ENCODE measurements at regions not wholly inside any gene's neighbourhood (a gene's known extent, or its start where the extent isn't known, plus 50 kb on each side); places are given as distances from the start of the nearest gene placed in this dataset.

DNA sequence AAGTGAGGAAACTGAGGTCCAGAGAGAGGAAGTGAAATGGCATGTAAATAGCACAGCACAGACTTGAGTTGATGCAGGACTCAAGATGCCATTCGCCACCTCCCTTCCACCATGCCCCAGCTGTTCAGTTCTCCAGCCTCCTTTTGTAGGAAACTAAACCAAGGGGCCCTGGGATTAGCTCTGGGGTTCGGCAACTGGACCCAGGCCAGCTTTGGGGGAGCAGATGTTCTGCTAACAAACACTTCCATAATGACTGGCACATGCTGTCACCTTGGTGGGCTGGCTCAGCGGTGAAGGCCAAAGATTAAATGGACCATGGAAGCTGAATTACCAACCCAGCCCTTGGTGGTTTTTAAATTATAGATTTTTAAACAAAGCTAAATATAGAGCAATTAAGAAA, 77.0 kb downstream of the IRX6 start:
- TF ChIP-seq POLR2AphosphoS5 (IDR thresholded peaks at IDR 0.05) (no peak), SMC3 (conservative IDR thresholded peaks at IDR 0.05; ENCODE audit: poor library complexity) (no peak), EP300 (conservative IDR thresholded peaks at IDR 0.05; ENCODE audit: poor library complexity, severe bottlenecking) (no peak), RAD21 (conservative IDR thresholded peaks at IDR 0.05) (no peak), TAF1 (IDR thresholded peaks at IDR 0.05; ENCODE audit: low read depth) (no peak), MXI1 (conservative IDR thresholded peaks at IDR 0.05; ENCODE audit: poor library complexity, severe bottlenecking) (no peak), EZH2 (IDR thresholded peaks at IDR 0.05; ENCODE audit: borderline replicate concordance, insufficient read depth, low read length, poor library complexity, severe bottlenecking) (no peak)
- TF ChIP-seq, protein P1, sequence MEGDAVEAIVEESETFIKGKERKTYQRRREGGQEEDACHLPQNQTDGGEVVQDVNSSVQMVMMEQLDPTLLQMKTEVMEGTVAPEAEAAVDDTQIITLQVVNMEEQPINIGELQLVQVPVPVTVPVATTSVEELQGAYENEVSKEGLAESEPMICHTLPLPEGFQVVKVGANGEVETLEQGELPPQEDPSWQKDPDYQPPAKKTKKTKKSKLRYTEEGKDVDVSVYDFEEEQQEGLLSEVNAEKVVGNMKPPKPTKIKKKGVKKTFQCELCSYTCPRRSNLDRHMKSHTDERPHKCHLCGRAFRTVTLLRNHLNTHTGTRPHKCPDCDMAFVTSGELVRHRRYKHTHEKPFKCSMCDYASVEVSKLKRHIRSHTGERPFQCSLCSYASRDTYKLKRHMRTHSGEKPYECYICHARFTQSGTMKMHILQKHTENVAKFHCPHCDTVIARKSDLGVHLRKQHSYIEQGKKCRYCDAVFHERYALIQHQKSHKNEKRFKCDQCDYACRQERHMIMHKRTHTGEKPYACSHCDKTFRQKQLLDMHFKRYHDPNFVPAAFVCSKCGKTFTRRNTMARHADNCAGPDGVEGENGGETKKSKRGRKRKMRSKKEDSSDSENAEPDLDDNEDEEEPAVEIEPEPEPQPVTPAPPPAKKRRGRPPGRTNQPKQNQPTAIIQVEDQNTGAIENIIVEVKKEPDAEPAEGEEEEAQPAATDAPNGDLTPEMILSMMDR (IDR thresholded peaks at IDR 0.05; ENCODE audit: poor library complexity, severe bottlenecking) = no peak
- TF ChIP-seq, protein P2, sequence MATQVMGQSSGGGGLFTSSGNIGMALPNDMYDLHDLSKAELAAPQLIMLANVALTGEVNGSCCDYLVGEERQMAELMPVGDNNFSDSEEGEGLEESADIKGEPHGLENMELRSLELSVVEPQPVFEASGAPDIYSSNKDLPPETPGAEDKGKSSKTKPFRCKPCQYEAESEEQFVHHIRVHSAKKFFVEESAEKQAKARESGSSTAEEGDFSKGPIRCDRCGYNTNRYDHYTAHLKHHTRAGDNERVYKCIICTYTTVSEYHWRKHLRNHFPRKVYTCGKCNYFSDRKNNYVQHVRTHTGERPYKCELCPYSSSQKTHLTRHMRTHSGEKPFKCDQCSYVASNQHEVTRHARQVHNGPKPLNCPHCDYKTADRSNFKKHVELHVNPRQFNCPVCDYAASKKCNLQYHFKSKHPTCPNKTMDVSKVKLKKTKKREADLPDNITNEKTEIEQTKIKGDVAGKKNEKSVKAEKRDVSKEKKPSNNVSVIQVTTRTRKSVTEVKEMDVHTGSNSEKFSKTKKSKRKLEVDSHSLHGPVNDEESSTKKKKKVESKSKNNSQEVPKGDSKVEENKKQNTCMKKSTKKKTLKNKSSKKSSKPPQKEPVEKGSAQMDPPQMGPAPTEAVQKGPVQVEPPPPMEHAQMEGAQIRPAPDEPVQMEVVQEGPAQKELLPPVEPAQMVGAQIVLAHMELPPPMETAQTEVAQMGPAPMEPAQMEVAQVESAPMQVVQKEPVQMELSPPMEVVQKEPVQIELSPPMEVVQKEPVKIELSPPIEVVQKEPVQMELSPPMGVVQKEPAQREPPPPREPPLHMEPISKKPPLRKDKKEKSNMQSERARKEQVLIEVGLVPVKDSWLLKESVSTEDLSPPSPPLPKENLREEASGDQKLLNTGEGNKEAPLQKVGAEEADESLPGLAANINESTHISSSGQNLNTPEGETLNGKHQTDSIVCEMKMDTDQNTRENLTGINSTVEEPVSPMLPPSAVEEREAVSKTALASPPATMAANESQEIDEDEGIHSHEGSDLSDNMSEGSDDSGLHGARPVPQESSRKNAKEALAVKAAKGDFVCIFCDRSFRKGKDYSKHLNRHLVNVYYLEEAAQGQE (IDR thresholded peaks at IDR 0.05; ENCODE audit: borderline replicate concordance) = no peak
- Histone ChIP-seq H3K9ac (ENCODE audit: low read length) (no peak overlapping the region), H3K4me3 (ENCODE audit: low read length) (no peak overlapping the region)

DNA sequence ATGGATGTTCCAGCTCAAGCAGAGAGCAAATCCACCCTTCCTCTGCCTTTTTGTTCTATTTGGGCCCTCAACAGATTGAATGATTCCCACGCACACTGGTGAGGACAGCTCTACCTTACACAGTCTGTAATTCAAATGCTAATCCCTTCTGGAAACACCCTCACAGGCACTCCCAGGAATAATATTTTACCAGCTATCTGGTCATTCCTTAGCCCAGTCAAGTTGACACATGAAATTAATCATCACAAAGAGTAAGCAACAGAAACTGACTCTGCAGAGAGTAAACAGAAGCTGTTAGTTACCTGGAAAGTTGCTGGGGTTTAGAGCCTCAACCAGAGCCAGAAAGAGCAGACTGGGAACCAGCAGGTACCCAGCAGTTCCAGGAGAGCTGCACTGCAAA, 75.5 kb upstream of the MMP2 start:
- Histone ChIP-seq H3K36me3 (ENCODE audit: insufficient read depth, low read length) (no peaks in the 10 kb centered on the region), H3K27ac (ENCODE audit: low read length) (no peak overlapping the region), H3K79me2 (replicated peaks; ENCODE audit: insufficient read depth, low read length) (no peaks in the 10 kb centered on the region), H2AFZ (ENCODE audit: low read depth, low read length) (no peak overlapping the region), H3K27me3 (ENCODE audit: insufficient read depth, low read depth, low read length) (no peaks in the 10 kb centered on the region), H3K9me2 (ENCODE audit: insufficient read depth, low read length) (no peaks in the 10 kb centered on the region), H3K4me2 (ENCODE audit: low read length) (no peak overlapping the region), H4K20me1 (ENCODE audit: insufficient read depth) (no peaks in the 10 kb centered on the region), H3K9ac (ENCODE audit: low read length) (no peak overlapping the region), H3K4me3 (ENCODE audit: low read length) (no peak overlapping the region), H3F3A (ENCODE audit: insufficient read depth, low read length, poor library complexity, severe bottlenecking) (no peaks in the 10 kb centered on the region), H3K9me3 (ENCODE audit: low read length) (no peaks in the 10 kb centered on the region)
- TF ChIP-seq, protein P1 (IDR thresholded peaks at IDR 0.05; ENCODE audit: poor library complexity, severe bottlenecking) = no peak
- TF ChIP-seq MXI1 (conservative IDR thresholded peaks at IDR 0.05; ENCODE audit: poor library complexity, severe bottlenecking) = no peak
- TF ChIP-seq EZH2 (IDR thresholded peaks at IDR 0.05; ENCODE audit: borderline replicate concordance, insufficient read depth, low read length, poor library complexity, severe bottlenecking) = no peak
- TF ChIP-seq RAD21 (conservative IDR thresholded peaks at IDR 0.05) = no peak
- no peak for TF ChIP-seq EP300 (conservative IDR thresholded peaks at IDR 0.05; ENCODE audit: poor library complexity, severe bottlenecking)
- TF ChIP-seq POLR2AphosphoS5 (IDR thresholded peaks at IDR 0.05) = no peak
- TF ChIP-seq, protein P2 (IDR thresholded peaks at IDR 0.05; ENCODE audit: borderline replicate concordance) = no peak
- no peak for TF ChIP-seq SMC3 (conservative IDR thresholded peaks at IDR 0.05; ENCODE audit: poor library complexity)
- TF ChIP-seq TAF1 (IDR thresholded peaks at IDR 0.05; ENCODE audit: low read depth) = no peak

More for the DNA sequence above, 77.0 kb downstream of the IRX6 start:
- H3K27ac ChIP-seq (ENCODE audit: low read length) = no peak overlapping the region
- no peaks in the 10 kb centered on the region for H3K9me2 ChIP-seq (ENCODE audit: insufficient read depth, low read length)
- H3K9me3 ChIP-seq (ENCODE audit: low read length) = no peaks in the 10 kb centered on the region
- H3K4me2 ChIP-seq (ENCODE audit: low read length) = no peak overlapping the region
- no peaks in the 10 kb centered on the region for H3F3A ChIP-seq (ENCODE audit: insufficient read depth, low read length, poor library complexity, severe bottlenecking)
- no peaks in the 10 kb centered on the region for H3K27me3 ChIP-seq (ENCODE audit: insufficient read depth, low read depth, low read length)
- no peaks in the 10 kb centered on the region for H3K79me2 ChIP-seq (replicated peaks; ENCODE audit: insufficient read depth, low read length)
- no peaks in the 10 kb centered on the region for H3K36me3 ChIP-seq (ENCODE audit: insufficient read depth, low read length)
- H2AFZ ChIP-seq (ENCODE audit: low read depth, low read length) = no peak overlapping the region
- no peaks in the 10 kb centered on the region for H4K20me1 ChIP-seq (ENCODE audit: insufficient read depth)

Measured in neural cell (in vitro differentiated cells).